ENCODE measurements at regions not wholly inside any gene's neighbourhood (a gene's known extent, or its start where the extent isn't known, plus 50 kb on each side); places are given as distances from the start of the nearest gene placed in this dataset.

- Histone ChIP-seq H3K4me1 (replicated peaks in 1 of 4; ENCODE audit: control insufficient read depth in 3 of 4, insufficient read depth in 4 of 4, low read length in 3 of 4) (peaks cover 1 to 5% (median 3%) of the 10 kb centered on the region in 4 experiments; a peak in 5 of 7 replicates), H3K9me3 (ENCODE audit: insufficient read depth in 2 of 2, low read depth in 1 of 2, low read length in 1 of 2) (no peaks in the 10 kb centered on the region), H2AFZ (ENCODE audit: low read length) (no peak overlapping the region), H2BK5ac (ENCODE audit: low read depth, low read length) (no peak overlapping the region), H3K36me3 (ENCODE audit: control insufficient read depth in 2 of 4, insufficient read depth in 4 of 4, low read length in 3 of 4) (no peaks in the 10 kb centered on the region), H4K20me1 (replicated peaks in 1 of 2; ENCODE audit: control insufficient read depth in 1 of 2, insufficient read depth in 2 of 2, low read length in 2 of 2) (no peaks in the 10 kb centered on the region), H4K91ac (replicated peaks; ENCODE audit: insufficient read length, low read length) (no peak overlapping the region), H4K5ac (ENCODE audit: insufficient read length, low read depth, low read length) (no peak overlapping the region), H3K18ac (ENCODE audit: extremely low read depth, low read length) (no peak overlapping the region), H3K23ac (ENCODE audit: insufficient read length) (no peak overlapping the region), H2BK120ac (replicated peaks; ENCODE audit: low read depth, low read length) (no peak overlapping the region), H2BK15ac (ENCODE audit: low read length) (no peak overlapping the region), H3K4me2 (ENCODE audit: insufficient read depth in 1 of 2, low read depth in 2 of 2, low read length in 2 of 2) (no peak overlapping the region), H3K56ac (replicated peaks; ENCODE audit: insufficient read length, low read depth, low read length) (no peak overlapping the region), H3K4me3 (ENCODE audit: extremely low read depth in 1 of 4, insufficient read depth in 2 of 4, low read depth in 3 of 4, low read length in 4 of 4) (no peak overlapping the region), H3K27ac (ENCODE audit: low read depth, low read length) (no peak overlapping the region), H3K4ac (replicated peaks; ENCODE audit: insufficient read length, low read depth, low read length) (no peak overlapping the region), H3K23me2 (ENCODE audit: low read depth, low read length) (no peaks in the 10 kb centered on the region), H3K79me1 (ENCODE audit: low read depth, low read length) (no peaks in the 10 kb centered on the region), H3K9ac (replicated peaks in 1 of 4; ENCODE audit: extremely low read depth in 1 of 4, low read depth in 3 of 4, low read length in 3 of 4) (no peak overlapping the region), H3K79me2 (ENCODE audit: control insufficient read depth in 1 of 2, insufficient read depth in 2 of 2, low read length in 2 of 2) (no peaks in the 10 kb centered on the region), H2AK5ac (ENCODE audit: low read depth, low read length) (no peak overlapping the region), H4K8ac (ENCODE audit: extremely low read depth, insufficient read depth, low read length) (no peak overlapping the region), H2BK20ac (ENCODE audit: low read length) (no peak overlapping the region), H3K14ac (ENCODE audit: insufficient read length) (no peak overlapping the region), H3K27me3 (replicated peaks in 1 of 4; ENCODE audit: control insufficient read depth in 3 of 4, extremely low read depth in 1 of 4, insufficient read depth in 3 of 4, low read length in 3 of 4) (no peaks in the 10 kb centered on the region), H2BK12ac (ENCODE audit: low read depth, low read length) (no peak overlapping the region)
- ChIA-PET POLR2A (ENCODE audit: partially characterized antibody) (no interaction called here), CTCF (ENCODE audit: partially characterized antibody) (interaction anchor here (1.0 to 2.1 kb wide), 3 partner anchors 12 to 132 kb away, joined by 3 to 4 read pairs (median 3); no protein-coding TSS in a partner anchor)
- WGBS, 2 experiments (ENCODE audit: extremely low coverage in 1 of 2, insufficient coverage in 1 of 2, insufficient read length in 1 of 2, insufficient replicate concordance in 2 of 2, low coverage in 1 of 2, low lambda C conversion rate in 2 of 2, missing lambda C conversion rate in 1 of 2), result 86% methylated on average over 5 of the region's 5 CpGs; no CpG with 5 or more reads in 1 of the 2 experiments
- DNase-seq (ENCODE audit: low read depth in 1 of 2, low spot score in 2 of 2), result no peak
- no peak for FAIRE-seq
- TF ChIP-seq EGR1 (IDR thresholded peaks at IDR 0.05; ENCODE audit: borderline replicate concordance, low read depth, low read length), result no peak
- TF ChIP-seq SUZ12 (IDR thresholded peaks at IDR 0.05; ENCODE audit: low read length), result no peak
- TF ChIP-seq TCF12 (IDR thresholded peaks at IDR 0.05; ENCODE audit: low read depth, low read length), result no peak
- TF ChIP-seq SP4 (IDR thresholded peaks at IDR 0.05; ENCODE audit: low read length), result no peak
- no peak for TF ChIP-seq BRCA1 (IDR thresholded peaks at IDR 0.05; ENCODE audit: low read depth, low read length)
- no peak for TF ChIP-seq MAFK (IDR thresholded peaks at IDR 0.05; ENCODE audit: low read depth, low read length)
- TF ChIP-seq NANOG (IDR thresholded peaks at IDR 0.05; ENCODE audit: insufficient read depth, low read depth, low read length, poor library complexity, severe bottlenecking), result no peak
- no peak for TF ChIP-seq CHD1 (IDR thresholded peaks at IDR 0.05; ENCODE audit: low read depth, low read length)
- no peak for TF ChIP-seq ATF3 (IDR thresholded peaks at IDR 0.05; ENCODE audit: insufficient read depth, low read depth, low read length)
- TF ChIP-seq HDAC6 (IDR thresholded peaks at IDR 0.05; ENCODE audit: low read depth, low read length), result no peak
- no peak for TF ChIP-seq BCL11A (IDR thresholded peaks at IDR 0.05; ENCODE audit: low read depth in 2 of 2, low read length in 2 of 2)
- TF ChIP-seq SIX5 (IDR thresholded peaks at IDR 0.05; ENCODE audit: low read depth, low read length), result no peak
- no peak for TF ChIP-seq SAP30 (IDR thresholded peaks at IDR 0.05; ENCODE audit: insufficient read depth, insufficient replicate concordance, low read length)
Observed at GRCh38 chr10:44253769-44254462, 131.0 kb downstream of the CXCL12 start.

All from H1 (cell line).